Psoas muscle (tissue), 7 donors: ENCODE measurements at regions not wholly inside any gene's neighbourhood (a gene's known extent, or its start where the extent isn't known, plus 50 kb on each side); places are given as distances from the start of the nearest gene placed in this dataset.

Experiments
- ATAC-seq, 4 donors: fragments of 200-7000 bp; cut with Tn5 transposase; one replicate each; pipeline ENCODE4 v1.9.1; 2020; ENCODE audit warnings: moderate library complexity in 3 of 4, mild to moderate bottlenecking in 2 of 4
- DNase-seq, 2 donors: peaks; one replicate each; pipeline ENCODE4 v3.0.0-alpha.2; 2020
- H3K27ac ChIP-seq: fragments of 200-600 bp; one replicate; pipeline ENCODE4 v1.8.0; 2022
- H3K27me3 ChIP-seq, 3 donors: fragments of 200-600 bp in 1 of 3; one replicate each; pipeline versions ENCODE4 v1.6.1 to v1.8.0; 2013 to 2022; ENCODE audit warnings: low read length in 2 of 3, mild to moderate bottlenecking in 2 of 3, moderate library complexity in 1 of 3; ENCODE audit not compliant: insufficient read depth in 3 of 3
- H3K36me3 ChIP-seq, 2 donors: fragments of 200-600 bp in 1 of 2; one replicate each; pipeline versions ENCODE4 v1.6.1 to v1.8.0; 2013 to 2022; ENCODE audit warnings: low read depth in 1 of 2, mild to moderate bottlenecking in 1 of 2, moderate library complexity in 1 of 2; ENCODE audit not compliant: insufficient read depth in 1 of 2
- H3K4me1 ChIP-seq: fragments of 200-600 bp; one replicate; pipeline ENCODE4 v1.8.0; 2022
- H3K4me3 ChIP-seq: fragments of 200-600 bp; one replicate; pipeline ENCODE4 v1.8.0; 2022; ENCODE audit warnings: mild to moderate bottlenecking
- H3K9me3 ChIP-seq: fragments of 200-600 bp; one replicate; pipeline ENCODE4 v1.8.0; 2022
- CTCF ChIP-seq: fragments of 200-600 bp; IDR thresholded peaks from one replicate; pipeline ENCODE4 v1.8.0; 2022; ENCODE audit warnings: antibody characterized with exemption
- WGBS, 3 donors: extraction: QIAGEN DNeasy Blood & Tissue Kit; methylation state at CpG; one replicate each; pipeline versions ENCODE4 v1.1.6 to v1.1.7; 2013; 5-methylcytosine and 5-hydroxymethylcytosine counted together
- intact Hi-C, 2 donors: fragments of 100-400 bp; cut with DNase I; formaldehyde crosslinking; loops; one replicate each; pipeline versions ENCODE4 v1.11.0 to v1.14.2; 2022
- donor health status: healthy with polysubstance abuse.
- donor health status: DM: no; HTN: no; CAD: no; lungs with moderate emphysema.
- donor health status: Bipolar disorder and iron deficiency.
- donor health status: healthy.
- donor health status: DM: yes; HTN: yes; CAD: no.
- donor health status: DM: no; HTN: no; CAD: no.
- donor health status: DM: yes; HTN: yes; CAD: no.

- no peak for ATAC-seq
- 85 to 93% (median 91%) methylated on average over 14 to 22 of the region's 22 CpGs for WGBS, 3 donors
- no peak overlapping the region for H3K27ac ChIP-seq
- TF ChIP-seq CTCF: no peak
- no peak for DNase-seq
- no peaks in the 10 kb centered on the region for H3K27me3 ChIP-seq
- H3K36me3 ChIP-seq: no peaks in the 10 kb centered on the region
- no peaks in the 10 kb centered on the region for H3K4me1 ChIP-seq
- intact Hi-C loops: no loop called here
- no peaks in the 10 kb centered on the region for H3K9me3 ChIP-seq
- no peak overlapping the region for H3K4me3 ChIP-seq
These were observed 1012.1 kb downstream of the CNTNAP5 start for GRCh38 chr2:125037135-125037653.

- no peak for ATAC-seq
- 12 to 17% (median 15%) methylated on average over 2 of the region's 2 CpGs for WGBS, 3 donors
- no peak for DNase-seq
- H3K27me3 ChIP-seq: no peaks in the 10 kb centered on the region
- intact Hi-C loops: no loop called here
- H3K4me1 ChIP-seq: no peaks in the 10 kb centered on the region
- no peak overlapping the region for H3K27ac ChIP-seq
- no peaks in the 10 kb centered on the region for H3K36me3 ChIP-seq
- TF ChIP-seq CTCF: no peak
- H3K9me3 ChIP-seq: no peaks in the 10 kb centered on the region
- H3K4me3 ChIP-seq: no peak overlapping the region
These were observed 1016.8 kb downstream of the CNTNAP5 start for GRCh38 chr2:125041846-125042245.

DNA sequence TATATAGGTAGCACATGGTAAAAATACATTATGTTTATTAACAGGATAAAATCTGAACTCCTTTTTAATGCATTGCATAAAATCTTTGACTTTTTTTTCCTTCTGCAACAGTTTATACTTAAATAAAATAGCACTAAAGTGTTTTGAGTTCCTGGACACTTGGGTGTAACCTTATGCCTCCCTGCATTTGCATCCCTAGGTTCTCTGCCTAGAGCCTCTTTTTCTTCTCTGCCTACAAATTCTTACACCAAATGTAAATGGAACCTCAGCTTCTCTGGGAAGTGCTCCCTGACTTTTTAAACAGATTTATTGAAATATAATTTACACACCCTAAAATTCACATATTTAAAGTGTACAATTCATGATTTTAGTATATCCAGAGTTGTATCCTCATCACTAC is 1017.6 kb downstream of the CNTNAP5 start:
- Histone ChIP-seq H3K9me3 (no peaks in the 10 kb centered on the region), H3K36me3 (no peaks in the 10 kb centered on the region), H3K27ac (no peak overlapping the region), H3K4me1 (no peaks in the 10 kb centered on the region), H3K4me3 (no peak overlapping the region), H3K27me3 (no peaks in the 10 kb centered on the region)
- intact Hi-C loops: no loop called here
- ATAC-seq: no peak
- DNase-seq: no peak
- no peak for TF ChIP-seq CTCF

- TF ChIP-seq CTCF: no peak
- H3K27ac ChIP-seq: no peak overlapping the region
- 70 to 77% (median 76%) methylated on average over 4 of the region's 4 CpGs for WGBS, 3 donors
- H3K36me3 ChIP-seq: no peaks in the 10 kb centered on the region
- no peak for ATAC-seq
- intact Hi-C loops: no loop called here
- no peaks in the 10 kb centered on the region for H3K27me3 ChIP-seq
- DNase-seq: no peak
- H3K4me1 ChIP-seq: no peaks in the 10 kb centered on the region
- no peaks in the 10 kb centered on the region for H3K9me3 ChIP-seq
- H3K4me3 ChIP-seq: no peak overlapping the region
These were observed 1045.8 kb downstream of the CNTNAP5 start for GRCh38 chr2:125070726-125071505.

DNA sequence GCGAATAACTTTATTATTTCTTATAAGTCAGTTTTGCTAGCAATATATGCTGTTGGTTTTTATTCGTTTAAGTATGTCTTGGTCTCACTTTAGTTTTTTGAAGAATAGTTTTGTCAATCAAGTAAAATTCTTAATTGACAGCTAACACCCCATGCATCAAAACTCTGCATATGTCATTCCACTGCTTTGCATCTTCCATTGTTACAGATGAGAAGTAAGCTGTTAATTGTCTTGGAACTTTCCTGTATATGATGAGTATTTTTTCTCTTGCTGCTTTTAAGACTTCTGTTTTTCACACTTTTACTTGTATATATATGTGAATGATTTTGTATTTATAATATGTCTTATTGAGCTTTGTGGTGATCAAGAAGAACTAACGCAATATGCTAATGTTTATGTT is 1048.4 kb downstream of the CNTNAP5 start:
- Histone ChIP-seq H3K27me3 (no peaks in the 10 kb centered on the region), H3K36me3 (no peaks in the 10 kb centered on the region), H3K4me3 (no peak overlapping the region), H3K27ac (no peak overlapping the region), H3K4me1 (no peaks in the 10 kb centered on the region), H3K9me3 (no peaks in the 10 kb centered on the region)
- no peak for ATAC-seq
- no peak for TF ChIP-seq CTCF
- intact Hi-C loops: no loop called here
- 94 to 97% (median 95%) methylated on average over 3 of the region's 3 CpGs for WGBS, 3 donors
- DNase-seq: no peak
